ENCODE measurements at regions not wholly inside any gene's neighbourhood (a gene's known extent, or its start where the extent isn't known, plus 50 kb on each side); places are given as distances from the start of the nearest gene placed in this dataset.

- no peak for DNase-seq
Measured at GRCh38 chr15:39438260-39438659, 142.6 kb upstream of the THBS1 start.

- no peak for DNase-seq
Measured at GRCh38 chr15:39438799-39439592, 141.9 kb upstream of the THBS1 start.

GRCh38 chr15:39442898-39443297 lies 138.0 kb upstream of the THBS1 start:
- no peak for DNase-seq

- DNase-seq: no peak
Measured at GRCh38 chr15:39443659-39444219, 137.1 kb upstream of the THBS1 start.

GRCh38 chr15:39444735-39445470 lies 136.0 kb upstream of the THBS1 start:
- no peak for DNase-seq

- DNase-seq: no peak
Measured at GRCh38 chr15:39445931-39446330, 134.9 kb upstream of the THBS1 start.

GRCh38 chr15:39447346-39447745 lies 133.5 kb upstream of the THBS1 start:
- no peak for DNase-seq

- no peak for DNase-seq
Measured at GRCh38 chr15:39447881-39448280, 133.0 kb upstream of the THBS1 start.

- DNase-seq: no peak
Measured at GRCh38 chr15:39448409-39448808, 132.5 kb upstream of the THBS1 start.

- DNase-seq: no peak
Measured at GRCh38 chr15:39451121-39451688, 129.7 kb upstream of the THBS1 start.

- no peak for DNase-seq
Measured at GRCh38 chr15:39451871-39452270, 129.0 kb upstream of the THBS1 start.

GRCh38 chr15:39453620-39454019 lies 127.3 kb upstream of the THBS1 start:
- DNase-seq: peak in 1 of 5 donors; percentile 61

GRCh38 chr15:39454189-39454986 lies 126.5 kb upstream of the THBS1 start:
- DNase-seq: no peak

GRCh38 chr15:39455471-39455991 lies 125.3 kb upstream of the THBS1 start:
- no peak for DNase-seq

GRCh38 chr15:39456159-39456558 lies 124.7 kb upstream of the THBS1 start:
- DNase-seq: no peak

- DNase-seq: no peak
Measured at GRCh38 chr15:39456582-39457330, 124.1 kb upstream of the THBS1 start.

GRCh38 chr15:39458131-39458530 lies 122.7 kb upstream of the THBS1 start:
- DNase-seq: no peak

- DNase-seq: no peak
Measured at GRCh38 chr15:39459548-39459947, 121.3 kb upstream of the THBS1 start.

- no peak for DNase-seq
Measured at GRCh38 chr15:39460748-39461147, 120.1 kb upstream of the THBS1 start.

- no peak for DNase-seq
Measured at GRCh38 chr15:39461536-39462130, 119.2 kb upstream of the THBS1 start.

GRCh38 chr15:39462691-39463090 lies 118.2 kb upstream of the THBS1 start:
- DNase-seq: no peak

Data from T-helper 1 cell (primary cell).